HPDE6-E6E7 (cell line): ENCODE measurements at regions not wholly inside any gene's neighbourhood (a gene's known extent, or its start where the extent isn't known, plus 50 kb on each side); places are given as distances from the start of the nearest gene placed in this dataset.
A peak's percentile ranks its signal among the peaks of the same experiment; 100 is the strongest.
"Not testable (repeated sequence)": the region's sequence is repeated elsewhere in the genome, so short reads cannot be mapped to it uniquely, and the experiment has no call there.

ENCODE experiments used
- DNase-seq: peaks from one replicate; pipeline ENCODE4 v3.0.0; 2011; ENCODE audit warnings: missing footprints; ENCODE audit errors: extremely low spot score

DNA sequence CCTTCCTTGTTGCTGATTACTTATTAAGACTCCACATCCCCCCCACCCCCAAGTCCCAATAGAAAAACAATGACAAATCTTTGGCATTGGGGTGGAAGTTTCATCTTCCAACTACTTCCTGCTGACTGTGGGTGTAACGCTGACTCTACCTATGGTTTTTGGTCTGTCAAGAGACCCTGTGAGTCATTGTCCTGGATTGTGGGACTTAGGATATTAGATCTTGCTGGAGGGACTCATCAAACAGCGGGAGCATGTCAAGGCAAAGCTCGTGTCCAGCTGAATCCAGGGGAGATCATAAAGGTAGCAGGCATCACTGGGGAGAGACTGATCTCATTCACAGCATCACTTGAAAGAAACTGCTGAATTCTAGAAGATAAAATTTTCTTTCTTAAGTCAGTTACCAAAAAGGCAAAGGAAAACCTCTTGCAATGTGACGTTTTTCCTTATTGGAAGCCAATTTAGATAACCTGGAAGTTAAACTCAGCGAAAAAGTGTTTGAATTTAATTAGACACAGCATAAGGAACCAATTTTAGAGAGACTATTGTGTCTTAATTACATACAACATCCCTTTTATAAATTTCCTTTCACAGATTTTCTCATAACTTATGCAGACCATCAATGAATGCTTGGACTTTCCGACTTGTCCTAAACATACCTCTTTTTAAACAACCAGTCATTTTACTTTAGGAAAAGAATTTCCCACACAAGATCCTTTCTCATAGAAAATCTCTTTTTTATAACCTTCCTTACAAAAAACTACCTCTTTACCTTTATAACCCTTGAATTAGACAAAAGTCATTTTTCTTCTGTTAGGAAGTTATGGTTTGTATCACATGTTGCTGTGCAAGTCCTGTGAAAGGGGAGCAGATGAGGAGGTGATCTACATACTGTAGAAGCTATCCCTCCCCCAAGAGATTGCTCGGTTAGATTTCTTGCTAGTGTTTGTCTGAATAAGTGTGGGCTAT lies 94.6 kb upstream of the SCAF11 start:
- no peak for DNase-seq

DNA sequence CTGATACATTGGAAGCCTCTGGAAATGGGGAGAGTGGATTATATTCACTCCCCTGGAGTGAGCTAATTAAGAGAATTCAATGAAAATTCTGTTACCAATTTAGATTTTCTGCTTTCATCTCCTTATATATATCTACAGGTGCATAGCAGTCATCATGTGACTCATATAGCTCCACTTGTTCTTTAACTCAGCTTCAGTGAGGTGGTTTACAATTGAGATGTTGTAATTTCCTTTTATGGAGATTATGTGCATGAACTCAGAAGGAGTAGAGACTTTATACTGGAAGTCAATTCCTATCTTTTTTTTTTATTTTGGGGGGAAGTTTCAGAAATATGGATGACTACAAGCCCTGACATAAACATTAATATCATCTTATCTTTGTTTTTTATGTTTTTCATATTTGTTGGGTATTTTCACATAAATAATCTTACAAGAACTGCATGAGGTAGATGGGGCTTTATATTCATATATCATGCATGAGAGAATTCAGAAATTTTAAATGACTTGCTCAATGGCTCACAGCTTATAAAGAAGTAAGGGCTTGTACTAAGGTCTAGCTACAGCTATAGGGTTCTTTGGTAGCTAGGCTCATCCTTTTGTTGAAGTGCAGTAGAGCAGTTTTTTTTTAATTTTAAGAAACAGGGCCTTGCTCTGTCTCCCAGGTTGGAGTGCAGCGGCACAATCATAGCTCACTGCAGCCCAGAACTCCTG lies 92.3 kb upstream of the SCAF11 start:
- DNase-seq, result no peak

DNA sequence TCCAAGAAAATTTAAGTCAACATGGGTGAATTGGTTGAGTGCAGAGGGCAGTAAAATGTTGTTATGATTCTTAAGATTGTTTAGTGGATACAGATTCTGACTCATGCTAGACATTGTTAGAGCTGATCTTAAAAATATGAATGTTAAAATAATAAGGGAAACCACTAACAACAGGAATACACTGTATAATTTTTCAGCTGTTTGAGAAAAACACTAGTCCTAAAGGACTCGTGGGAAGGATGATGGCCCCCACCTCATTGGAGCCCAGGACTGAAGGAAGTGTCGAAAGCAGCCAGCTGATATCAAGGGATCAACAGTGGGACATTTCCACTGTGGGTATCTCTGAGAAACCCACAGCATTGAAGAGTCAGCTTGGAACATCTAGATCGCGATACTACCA lies 82.9 kb upstream of the SCAF11 start:
- no peak for DNase-seq

DNA sequence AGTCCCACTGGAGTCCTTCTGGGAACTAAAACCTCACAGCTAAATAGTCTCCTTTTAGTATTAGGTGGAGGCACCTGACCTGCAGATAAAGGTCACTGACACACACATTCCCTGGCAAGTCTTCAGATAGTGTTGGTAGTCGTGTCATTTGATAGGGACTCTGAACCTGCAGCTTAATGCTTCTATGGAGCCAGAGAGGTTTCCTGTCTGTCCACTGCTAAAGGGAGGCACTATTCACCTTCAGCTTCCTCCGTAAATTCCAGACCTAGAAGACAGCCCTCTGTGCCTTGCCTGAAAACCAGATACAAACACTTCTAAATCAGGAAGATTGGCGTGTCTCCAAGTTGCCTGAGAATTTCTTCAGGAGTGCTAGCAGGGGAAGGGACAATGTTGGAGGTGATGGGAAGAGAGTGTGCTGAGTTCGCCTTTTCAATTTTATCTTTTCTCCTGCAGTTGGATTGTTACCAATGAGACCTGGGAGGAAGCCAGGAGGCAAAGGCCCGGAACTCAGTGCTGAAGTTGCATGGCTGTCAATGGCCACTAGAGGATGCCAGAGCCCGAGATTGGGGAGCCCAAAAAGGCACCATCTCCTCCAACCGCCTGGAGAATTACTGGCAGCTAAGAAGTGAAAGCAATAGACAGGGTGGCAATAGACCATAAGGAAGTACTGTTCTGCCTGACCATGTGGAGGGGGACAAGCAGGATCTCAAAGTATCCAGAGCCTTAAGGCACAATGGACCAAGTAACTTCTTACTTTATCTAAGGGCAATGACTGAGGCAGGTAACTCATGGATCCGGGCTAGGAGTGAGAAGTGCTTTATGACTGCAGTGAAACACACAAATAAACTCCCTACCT lies 81.6 kb upstream of the SCAF11 start:
- peak; percentile 67 for DNase-seq

DNA sequence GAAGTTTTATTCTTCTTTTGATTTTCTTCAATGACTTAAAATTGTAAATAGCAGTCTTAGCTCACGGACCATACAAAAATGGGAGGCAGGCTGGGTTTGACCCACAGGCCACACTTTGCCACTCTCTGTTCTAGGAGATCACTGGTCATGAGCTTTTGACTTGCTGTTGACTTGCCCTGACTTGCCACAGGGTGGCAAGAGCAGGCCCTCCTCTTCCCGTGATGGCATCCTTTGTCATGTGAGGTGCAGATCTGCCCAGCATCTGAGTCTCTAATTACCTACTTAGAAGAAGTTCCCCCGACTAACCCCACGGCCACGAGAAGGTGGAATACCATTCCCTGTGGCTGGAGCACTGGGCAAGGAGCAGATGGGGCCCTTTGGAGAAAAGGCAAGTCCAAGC lies 81.0 kb upstream of the SCAF11 start:
- peak; percentile 41 for DNase-seq

DNA sequence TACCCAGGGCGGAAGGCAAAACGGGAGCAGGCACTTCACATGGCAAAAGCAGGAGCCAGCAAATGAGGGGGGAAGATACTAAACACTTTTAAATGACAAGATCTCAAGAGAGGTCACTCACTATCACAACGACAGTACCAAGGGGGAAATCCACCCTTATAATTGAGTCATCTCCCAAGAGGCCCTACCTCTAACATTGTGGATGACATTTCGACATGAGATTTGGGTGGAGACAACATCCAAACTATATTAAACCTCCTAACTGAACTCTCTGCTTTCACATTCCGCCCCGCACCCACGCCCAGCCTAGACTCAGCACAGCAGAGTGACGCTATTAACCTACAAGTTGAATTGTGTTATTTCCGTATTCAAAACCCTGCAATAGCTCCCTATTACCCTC lies 76.7 kb upstream of the SCAF11 start:
- no peak for DNase-seq

DNA sequence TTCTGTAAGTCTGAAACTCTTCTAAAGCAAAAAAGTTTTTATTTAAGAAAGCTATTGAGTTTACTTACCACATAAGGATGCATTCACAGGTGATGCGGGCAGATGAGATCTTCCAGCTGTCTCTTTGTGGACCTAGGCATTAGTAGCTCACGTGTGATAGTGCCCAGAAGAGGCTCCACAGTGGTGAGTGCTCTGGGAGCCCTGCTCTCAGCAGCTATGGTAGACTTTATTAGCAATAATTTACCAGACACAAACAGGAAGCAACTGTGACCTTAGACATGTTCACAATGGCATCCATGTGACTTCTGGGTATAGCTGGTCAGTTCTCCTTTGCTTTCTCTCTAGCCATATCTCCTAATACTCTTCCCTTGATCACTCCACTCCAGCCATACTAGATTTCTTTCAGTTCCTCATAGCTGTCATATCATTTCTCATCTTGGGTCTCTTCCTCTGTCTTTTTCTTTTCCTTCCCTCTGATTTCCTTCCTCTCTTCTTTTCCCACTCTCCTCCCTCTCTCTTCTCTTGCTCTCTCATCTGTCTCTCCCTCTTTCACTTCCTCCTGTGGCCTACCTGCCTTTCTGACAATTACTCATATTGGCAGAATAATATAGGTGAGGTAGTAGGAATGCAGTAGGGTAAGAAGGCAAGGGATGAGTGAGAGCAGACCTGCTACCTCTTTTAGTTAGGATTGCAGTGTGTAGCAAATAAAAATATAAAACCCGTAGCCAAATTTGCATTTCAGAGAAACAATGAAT lies 75.2 kb upstream of the SCAF11 start:
- no peak for DNase-seq

DNA sequence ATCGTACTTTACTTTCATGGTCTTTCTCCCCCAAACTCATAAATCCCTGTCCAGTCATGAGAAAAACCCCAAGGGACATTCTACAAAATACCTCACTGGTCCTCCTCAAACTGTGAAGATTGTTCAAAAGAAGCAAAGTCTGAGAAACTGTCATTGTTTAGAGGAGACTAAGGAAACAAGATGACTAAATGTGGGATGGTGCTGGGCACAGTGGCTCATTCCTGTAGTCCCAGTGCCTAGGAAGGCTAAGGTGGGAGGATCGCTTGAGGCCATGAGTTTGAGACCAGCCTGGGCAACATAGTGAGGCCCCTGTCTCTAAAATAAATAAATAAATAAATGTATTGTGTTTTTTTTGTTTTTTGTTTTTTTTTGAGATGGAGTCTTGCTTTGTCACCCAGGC lies 74.2 kb upstream of the SCAF11 start:
- DNase-seq, result no peak

DNA sequence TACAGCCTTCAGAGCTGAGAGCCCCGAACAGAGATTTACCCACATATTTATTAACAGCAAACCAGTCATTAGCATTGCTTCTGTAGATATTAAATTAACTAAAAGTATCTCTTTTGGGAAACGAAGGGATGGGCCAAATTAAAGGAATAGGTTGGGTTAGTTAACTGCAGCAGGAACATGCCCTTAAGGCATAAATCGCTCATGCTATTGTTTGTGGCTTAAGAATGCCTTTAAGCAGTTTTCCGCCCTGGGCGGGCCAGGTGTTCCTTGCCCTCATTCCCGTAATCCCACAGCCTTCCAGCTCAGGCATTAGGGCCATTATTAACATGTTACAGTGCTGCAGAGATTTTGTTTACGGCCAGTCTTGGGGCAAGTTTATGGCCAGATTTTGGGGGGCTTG lies 68.3 kb upstream of the SCAF11 start:
- DNase-seq, result not testable (repeated sequence)

DNA sequence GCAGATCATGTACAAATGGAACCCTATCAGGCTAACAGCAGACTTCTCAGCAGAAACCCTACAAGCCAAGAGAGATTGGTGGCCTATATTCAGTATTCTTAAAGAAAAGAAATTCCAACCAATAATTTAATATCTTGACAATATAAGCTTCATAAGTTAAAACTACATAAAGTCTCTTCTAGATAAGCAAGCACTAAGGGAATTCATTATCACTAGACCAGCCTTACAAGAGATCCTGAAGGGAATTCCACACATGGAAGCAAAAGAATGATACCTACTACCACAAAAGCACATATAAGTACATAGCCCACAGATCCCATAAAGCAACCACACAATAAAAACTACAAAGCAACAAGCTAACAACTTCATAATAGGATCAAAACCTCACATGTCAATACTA lies 60.4 kb upstream of the SCAF11 start:
- DNase-seq, result no peak

DNA sequence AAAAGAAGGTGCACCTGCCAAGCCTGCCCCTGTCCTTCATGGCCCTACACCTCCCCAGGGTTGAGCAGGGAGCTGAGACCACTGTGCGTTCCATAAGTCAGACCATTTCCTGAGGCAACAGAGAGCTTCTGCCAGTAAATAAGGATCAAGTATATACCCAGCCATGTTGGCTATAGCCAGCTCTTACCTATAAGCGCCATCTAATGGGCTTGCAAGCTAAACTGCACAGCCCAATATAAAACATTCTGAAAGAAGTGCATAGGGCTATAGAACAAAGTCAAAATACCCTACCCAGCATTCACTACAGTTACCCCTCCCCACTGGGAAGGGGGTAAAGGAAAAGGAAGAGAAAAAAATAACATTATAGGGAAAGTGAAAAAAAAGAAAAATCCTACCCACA lies 59.3 kb upstream of the SCAF11 start:
- DNase-seq, result no peak

DNA sequence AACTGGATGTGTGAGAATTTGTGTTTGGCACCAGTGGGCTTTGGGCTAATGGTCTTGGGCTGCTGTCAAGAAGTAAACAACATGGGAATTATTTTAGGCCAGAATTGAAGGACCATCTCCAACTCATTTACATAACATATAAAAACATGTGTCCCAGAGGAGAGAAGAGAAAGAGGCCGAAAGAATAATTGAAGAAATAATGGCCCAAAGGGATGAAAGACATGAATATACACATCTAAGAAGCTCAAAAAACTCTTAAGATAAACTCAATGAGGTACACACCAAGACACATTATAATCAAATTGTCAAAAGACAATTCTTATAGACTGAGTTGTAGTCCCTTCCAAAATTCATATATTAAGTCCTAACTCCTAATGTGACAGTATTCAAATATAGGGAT lies 56.1 kb upstream of the SCAF11 start:
- no peak for DNase-seq

DNA sequence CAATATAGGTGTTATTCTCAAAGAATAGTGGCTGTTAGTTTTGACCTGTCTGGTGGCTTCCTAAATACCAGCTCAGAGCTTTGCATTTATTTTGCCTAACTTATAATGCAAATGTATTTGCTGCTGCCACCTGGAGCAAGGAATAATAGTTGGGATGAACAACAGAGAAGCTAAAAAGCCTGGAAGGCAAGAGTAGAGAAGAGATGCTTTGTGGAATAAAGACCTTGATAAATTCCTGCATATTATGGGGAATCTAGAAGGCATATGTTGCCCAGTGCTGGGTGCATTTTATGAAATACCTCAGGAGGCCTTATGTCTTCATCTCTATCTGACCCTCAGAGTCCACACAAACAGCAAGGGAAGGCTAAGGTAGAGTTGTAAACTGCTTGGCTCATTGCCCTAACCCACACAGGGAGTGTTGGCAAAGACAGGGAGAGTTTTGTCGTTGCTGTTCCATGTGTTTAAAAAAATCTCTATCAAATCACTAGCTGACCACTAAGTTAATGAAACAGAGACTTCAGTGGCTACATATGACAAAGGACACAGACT lies 53.7 kb upstream of the SCAF11 start:
- no peak for DNase-seq
